Fibroblast of lung (primary cell): ENCODE measurements at regions not wholly inside any gene's neighbourhood (a gene's known extent, or its start where the extent isn't known, plus 50 kb on each side); places are given as distances from the start of the nearest gene placed in this dataset.

Source experiments
- DNase-seq, 2 donors: peaks; one replicate each; pipeline versions ENCODE4 v3.0.0 to v3.0.0-alpha.2; 2010; ENCODE audit warnings: low read depth in 2 of 2
- H2AFZ ChIP-seq: 2 replicates; pipeline ENCODE4 v1.5.1; 2012; ENCODE audit warnings: low read length, control low read depth, inconsistent platforms
- H3K27ac ChIP-seq: 2 replicates; pipeline ENCODE4 v1.5.1; 2011; ENCODE audit warnings: low read length, control low read depth; ENCODE audit not compliant: insufficient read depth
- H3K27me3 ChIP-seq: 2 replicates; pipeline ENCODE4 v1.5.1; 2011; ENCODE audit warnings: mild to moderate bottlenecking, low read length; ENCODE audit not compliant: control insufficient read depth, insufficient read depth
- H3K36me3 ChIP-seq: 2 replicates; pipeline ENCODE4 v1.5.1; 2011; ENCODE audit warnings: low read length; ENCODE audit not compliant: control insufficient read depth, insufficient read depth
- H3K4me1 ChIP-seq: 2 replicates; pipeline ENCODE4 v1.5.1; 2011; ENCODE audit warnings: low read length; ENCODE audit not compliant: control insufficient read depth, insufficient read depth; ENCODE audit errors: extremely low read depth
- H3K4me2 ChIP-seq: 2 replicates; pipeline ENCODE4 v1.5.1; 2011; ENCODE audit warnings: low read length, control low read depth; ENCODE audit not compliant: insufficient read depth; ENCODE audit errors: extremely low read depth
- H3K4me3 ChIP-seq, 4 experiments: fragments of 200-600 bp in 1 of 4; sonication (generic) in 1 of 4; replicated peaks in 1 of 4; 2 replicates each; pipeline ENCODE4 v1.5.1; 2011 to 2016; ENCODE audit warnings: low read length in 4 of 4, low read depth in 3 of 4, mild to moderate bottlenecking in 3 of 4, control low read depth in 2 of 4, inconsistent platforms in 1 of 4, mixed read lengths in 1 of 4; ENCODE audit not compliant: insufficient read depth in 1 of 4; ENCODE audit errors: control extremely low read depth in 1 of 4
- H3K79me2 ChIP-seq: 2 replicates; pipeline ENCODE4 v1.5.1; 2012; ENCODE audit warnings: mild to moderate bottlenecking, low read length, inconsistent platforms; ENCODE audit not compliant: control insufficient read depth, insufficient read depth
- H3K9ac ChIP-seq: 2 replicates; pipeline ENCODE4 v1.5.1; 2011; ENCODE audit warnings: mild to moderate bottlenecking, low read length, control low read depth; ENCODE audit not compliant: insufficient read depth
- H3K9me3 ChIP-seq: 2 replicates; pipeline ENCODE4 v1.5.1; 2012; ENCODE audit warnings: low read depth, low read length; ENCODE audit not compliant: control insufficient read depth, insufficient read depth
- H4K20me1 ChIP-seq: 2 replicates; pipeline ENCODE4 v1.5.1; 2011; ENCODE audit warnings: low read length; ENCODE audit not compliant: control insufficient read depth, insufficient read depth; ENCODE audit errors: extremely low read depth
- EZH2 ChIP-seq: IDR thresholded peaks from 2 replicates; pipeline ENCODE4 v1.5.1; 2012; ENCODE audit warnings: low read length, control low read depth, mild to moderate bottlenecking; ENCODE audit errors: missing control alignments
- TF ChIP-seq, protein P1 (sequence below), 2 donors: IDR thresholded peaks in 1 of 2; conservative IDR thresholded peaks in 1 of 2; 1 replicate in 1 of 2; 2 replicates in 1 of 2; pipeline ENCODE4 v1.5.1; 2011 to 2012; ENCODE audit warnings: low read length in 2 of 2, control low read depth in 1 of 2, inconsistent platforms in 1 of 2, low read depth in 1 of 2, mild to moderate bottlenecking in 1 of 2

DNA sequence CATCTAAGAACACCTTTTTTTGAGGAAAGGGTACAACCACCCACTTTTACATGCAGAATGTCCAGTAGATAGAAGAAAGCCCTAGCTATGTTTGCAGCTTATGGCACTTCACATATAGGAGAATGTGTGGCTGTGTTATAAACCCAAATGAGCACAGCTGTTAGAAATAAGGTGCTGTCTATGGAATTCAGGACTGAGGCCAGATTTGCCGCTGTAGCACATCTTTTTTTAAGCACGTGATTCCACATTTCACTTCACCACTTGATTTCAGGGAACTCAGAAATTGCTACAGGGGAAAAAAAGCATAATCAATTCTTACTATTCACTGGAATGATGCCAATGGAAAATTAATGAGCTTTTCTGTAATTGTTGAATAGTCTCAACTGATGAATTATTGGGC is 147.2 kb upstream of the ADAMTS5 start:
- H3K4me1 ChIP-seq, result no peaks in the 10 kb centered on the region

DNA sequence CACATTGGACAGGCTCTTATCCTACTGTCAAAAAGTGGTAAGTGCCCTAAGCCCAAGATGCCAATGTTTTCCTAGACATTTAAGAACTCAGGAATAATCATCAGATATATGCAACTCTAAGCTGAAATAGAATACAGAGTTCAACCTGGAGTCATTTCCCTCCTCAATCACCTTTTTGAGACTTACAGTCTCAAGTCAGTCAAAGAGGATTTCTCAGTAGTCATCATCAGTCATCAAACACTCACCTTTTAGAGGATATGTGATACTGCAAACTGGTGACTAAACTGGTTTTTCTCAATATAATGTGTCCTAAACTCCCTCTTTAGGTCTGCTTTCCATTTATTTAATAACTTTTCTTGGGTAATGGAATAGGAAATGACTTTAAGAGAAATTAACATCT is 145.3 kb upstream of the ADAMTS5 start:
- Histone ChIP-seq H3K4me1 (no peaks in the 10 kb centered on the region), H2AFZ (no peak overlapping the region)
- DNase-seq, result no peak

More for the DNA sequence above, 147.2 kb upstream of the ADAMTS5 start:
- Histone ChIP-seq H3K9ac (no peak overlapping the region), H3K36me3 (no peaks in the 10 kb centered on the region), H2AFZ (no peak overlapping the region), H3K9me3 (no peaks in the 10 kb centered on the region), H3K27me3 (no peaks in the 10 kb centered on the region), H3K4me2 (no peak overlapping the region), H3K79me2 (no peaks in the 10 kb centered on the region), H3K4me3 (no peak overlapping the region), H4K20me1 (no peaks in the 10 kb centered on the region), H3K27ac (no peak overlapping the region)
- DNase-seq, result no peak
- TF ChIP-seq EZH2, result no peak
- TF ChIP-seq, protein P1, sequence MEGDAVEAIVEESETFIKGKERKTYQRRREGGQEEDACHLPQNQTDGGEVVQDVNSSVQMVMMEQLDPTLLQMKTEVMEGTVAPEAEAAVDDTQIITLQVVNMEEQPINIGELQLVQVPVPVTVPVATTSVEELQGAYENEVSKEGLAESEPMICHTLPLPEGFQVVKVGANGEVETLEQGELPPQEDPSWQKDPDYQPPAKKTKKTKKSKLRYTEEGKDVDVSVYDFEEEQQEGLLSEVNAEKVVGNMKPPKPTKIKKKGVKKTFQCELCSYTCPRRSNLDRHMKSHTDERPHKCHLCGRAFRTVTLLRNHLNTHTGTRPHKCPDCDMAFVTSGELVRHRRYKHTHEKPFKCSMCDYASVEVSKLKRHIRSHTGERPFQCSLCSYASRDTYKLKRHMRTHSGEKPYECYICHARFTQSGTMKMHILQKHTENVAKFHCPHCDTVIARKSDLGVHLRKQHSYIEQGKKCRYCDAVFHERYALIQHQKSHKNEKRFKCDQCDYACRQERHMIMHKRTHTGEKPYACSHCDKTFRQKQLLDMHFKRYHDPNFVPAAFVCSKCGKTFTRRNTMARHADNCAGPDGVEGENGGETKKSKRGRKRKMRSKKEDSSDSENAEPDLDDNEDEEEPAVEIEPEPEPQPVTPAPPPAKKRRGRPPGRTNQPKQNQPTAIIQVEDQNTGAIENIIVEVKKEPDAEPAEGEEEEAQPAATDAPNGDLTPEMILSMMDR (conservative IDR thresholded peaks at IDR 0.05 in 1 of 2, IDR thresholded peaks at IDR 0.05 in 1 of 2; ENCODE audit: low read depth in 1 of 2, low read length in 2 of 2), result no peak

DNA sequence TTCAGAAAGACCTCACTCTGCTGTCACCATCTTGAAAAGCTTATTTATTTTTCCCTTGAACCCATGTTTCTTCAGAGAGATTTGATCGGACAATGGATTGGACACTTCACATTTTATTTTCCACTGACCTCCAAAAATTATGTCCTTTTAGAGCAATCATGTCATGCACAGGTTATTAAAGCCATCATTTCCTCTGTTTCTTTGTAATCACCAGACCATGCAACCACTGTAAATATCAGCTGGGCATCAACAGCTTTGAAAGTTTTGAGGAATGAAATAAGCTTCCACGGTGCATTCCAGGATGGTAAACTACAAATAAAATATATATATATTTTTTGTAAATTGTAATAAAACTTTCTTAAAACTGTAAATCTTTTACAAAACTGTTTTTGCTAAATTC is 144.1 kb upstream of the ADAMTS5 start:
- no peak for DNase-seq
- no peaks in the 10 kb centered on the region for H3K27me3 ChIP-seq
- H4K20me1 ChIP-seq, result no peaks in the 10 kb centered on the region
- no peaks in the 10 kb centered on the region for H3K4me1 ChIP-seq
- H3K4me3 ChIP-seq, result no peak overlapping the region
- H2AFZ ChIP-seq, result no peak overlapping the region
- H3K4me2 ChIP-seq, result no peak overlapping the region
- no peak overlapping the region for H3K27ac ChIP-seq
- no peak overlapping the region for H3K9ac ChIP-seq
- no peaks in the 10 kb centered on the region for H3K79me2 ChIP-seq
- H3K36me3 ChIP-seq, result no peaks in the 10 kb centered on the region
- no peaks in the 10 kb centered on the region for H3K9me3 ChIP-seq
- TF ChIP-seq EZH2, result no peak
- TF ChIP-seq, protein P1 (conservative IDR thresholded peaks at IDR 0.05 in 1 of 2, IDR thresholded peaks at IDR 0.05 in 1 of 2; ENCODE audit: low read depth in 1 of 2, low read length in 2 of 2), result no peak

More for the DNA sequence above, 145.3 kb upstream of the ADAMTS5 start:
- no peak overlapping the region for H3K4me3 ChIP-seq
- no peaks in the 10 kb centered on the region for H4K20me1 ChIP-seq
- no peak overlapping the region for H3K4me2 ChIP-seq
- H3K36me3 ChIP-seq, result no peaks in the 10 kb centered on the region
- no peaks in the 10 kb centered on the region for H3K9me3 ChIP-seq
- H3K79me2 ChIP-seq, result no peaks in the 10 kb centered on the region
- no peak overlapping the region for H3K27ac ChIP-seq
- no peak overlapping the region for H3K9ac ChIP-seq
- no peaks in the 10 kb centered on the region for H3K27me3 ChIP-seq
- no peak for TF ChIP-seq EZH2
- TF ChIP-seq, protein P1 (conservative IDR thresholded peaks at IDR 0.05 in 1 of 2, IDR thresholded peaks at IDR 0.05 in 1 of 2; ENCODE audit: low read depth in 1 of 2, low read length in 2 of 2), result no peak
